Cardiac septum (tissue), 1 donor: ENCODE measurements at regions not wholly inside any gene's neighbourhood (a gene's known extent, or its start where the extent isn't known, plus 50 kb on each side); places are given as distances from the start of the nearest gene placed in this dataset.
"Not testable (repeated sequence)": the region's sequence is repeated elsewhere in the genome, so short reads cannot be mapped to it uniquely, and the experiment has no call there.

Source experiments
- DNase-seq: peaks from one replicate; pipeline ENCODE4 v3.0.0-alpha.2; 2020; ENCODE audit warnings: low spot score
- intact Hi-C: fragments of 100-400 bp; cut with DNase I; formaldehyde crosslinking; loops from one replicate; pipeline ENCODE4 v1.14.0; 2022
- donor health status: DM: no; HTN: no; CAD: no.

DNA sequence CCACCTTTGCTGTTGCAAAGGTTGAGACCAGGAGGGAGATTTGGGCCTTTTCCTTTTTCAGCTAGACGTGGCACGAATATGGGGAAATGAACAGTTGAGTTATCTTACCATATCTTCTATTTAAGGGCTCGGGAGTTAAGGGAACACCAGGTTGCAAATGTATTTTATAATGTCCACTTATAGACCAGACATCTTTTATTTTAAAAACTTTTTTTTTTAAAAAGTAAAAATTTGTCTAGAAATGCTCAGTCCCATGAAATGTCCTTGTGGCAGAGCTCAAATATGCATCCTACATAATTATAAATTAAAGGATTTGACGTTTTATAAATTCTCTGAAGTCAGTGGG lies 103.6 kb upstream of the VEPH1 start:
- no peak for DNase-seq
- intact Hi-C loops, result no loop called here

- intact Hi-C loops, result no loop called here
- no peak for DNase-seq
Observed at GRCh38 chr3:157606011-157606851, 103.0 kb upstream of the VEPH1 start.

GRCh38 chr3:157605356-157605755 lies 102.1 kb upstream of the VEPH1 start:
- intact Hi-C loops, result no loop called here
- DNase-seq, result no peak

- intact Hi-C loops, result no loop called here
- DNase-seq, result no peak
Observed at GRCh38 chr3:157602424-157602823, 99.2 kb upstream of the VEPH1 start.

DNA sequence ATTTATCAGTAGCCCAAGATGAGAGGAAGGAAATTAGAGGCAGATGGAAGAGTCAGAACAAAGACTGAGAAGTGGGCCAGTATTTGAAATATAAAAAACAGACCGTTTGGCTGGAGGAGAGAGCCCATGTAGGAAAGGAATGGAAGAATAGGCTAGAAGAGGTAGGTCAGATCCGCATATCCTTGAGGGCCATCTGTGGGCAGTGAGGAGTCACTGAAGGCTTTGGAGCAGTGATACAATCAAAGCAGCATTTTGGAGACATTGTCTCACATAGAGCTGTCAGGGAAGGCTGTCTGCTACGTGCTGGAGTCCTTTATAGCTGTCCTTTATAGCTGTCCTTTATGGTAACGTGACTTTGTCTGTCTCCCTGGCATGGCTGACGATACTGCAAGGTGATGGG lies 92.0 kb upstream of the VEPH1 start:
- no peak for DNase-seq
- intact Hi-C loops, result no loop called here

GRCh38 chr3:157594413-157594812 lies 91.2 kb upstream of the VEPH1 start:
- no peak for DNase-seq
- intact Hi-C loops, result no loop called here

- no peak for DNase-seq
- intact Hi-C loops, result no loop called here
Observed at GRCh38 chr3:157592769-157593168, 89.6 kb upstream of the VEPH1 start.

DNA sequence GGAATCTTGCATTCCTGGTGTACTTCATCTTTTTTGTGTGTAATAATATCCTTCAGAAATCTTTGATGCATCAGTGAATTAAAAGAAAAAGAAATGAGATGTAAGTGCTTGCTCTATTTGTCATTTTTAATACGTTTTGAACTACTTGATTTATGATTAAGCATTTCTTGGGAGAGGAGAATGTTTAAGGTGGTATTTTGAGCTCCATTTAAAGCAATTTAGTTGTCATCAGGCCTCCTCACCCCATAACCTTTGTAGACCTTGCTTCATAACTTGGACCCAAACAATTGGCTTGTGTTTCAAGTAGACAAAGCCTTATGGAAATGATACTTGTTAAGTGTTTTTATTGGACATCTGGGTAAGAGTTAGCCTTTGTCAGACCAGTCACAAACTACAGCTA lies 87.1 kb upstream of the VEPH1 start:
- intact Hi-C loops, result no loop called here

DNA sequence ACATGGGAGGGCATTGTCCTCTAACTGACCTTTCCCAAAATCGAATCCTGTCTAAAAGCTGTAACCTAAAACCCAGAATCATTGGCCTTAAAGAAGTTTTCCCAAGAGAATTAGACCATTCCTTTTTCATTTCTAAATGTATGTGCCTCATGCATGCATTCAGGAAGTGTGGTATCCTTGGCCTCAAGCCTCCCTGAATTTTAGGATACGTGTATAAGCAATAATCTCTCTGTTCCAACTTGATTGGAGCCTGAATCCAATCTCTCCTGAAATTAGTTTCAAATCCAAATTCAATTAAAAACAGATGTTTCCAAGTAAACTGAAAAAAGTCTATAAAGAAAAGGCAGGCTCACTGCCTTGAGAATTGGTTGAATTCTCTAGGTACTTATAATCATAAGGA lies 86.0 kb upstream of the VEPH1 start:
- no peak for DNase-seq
- intact Hi-C loops, result no loop called here

More for the DNA sequence above, 87.1 kb upstream of the VEPH1 start:
- no peak for DNase-seq

DNA sequence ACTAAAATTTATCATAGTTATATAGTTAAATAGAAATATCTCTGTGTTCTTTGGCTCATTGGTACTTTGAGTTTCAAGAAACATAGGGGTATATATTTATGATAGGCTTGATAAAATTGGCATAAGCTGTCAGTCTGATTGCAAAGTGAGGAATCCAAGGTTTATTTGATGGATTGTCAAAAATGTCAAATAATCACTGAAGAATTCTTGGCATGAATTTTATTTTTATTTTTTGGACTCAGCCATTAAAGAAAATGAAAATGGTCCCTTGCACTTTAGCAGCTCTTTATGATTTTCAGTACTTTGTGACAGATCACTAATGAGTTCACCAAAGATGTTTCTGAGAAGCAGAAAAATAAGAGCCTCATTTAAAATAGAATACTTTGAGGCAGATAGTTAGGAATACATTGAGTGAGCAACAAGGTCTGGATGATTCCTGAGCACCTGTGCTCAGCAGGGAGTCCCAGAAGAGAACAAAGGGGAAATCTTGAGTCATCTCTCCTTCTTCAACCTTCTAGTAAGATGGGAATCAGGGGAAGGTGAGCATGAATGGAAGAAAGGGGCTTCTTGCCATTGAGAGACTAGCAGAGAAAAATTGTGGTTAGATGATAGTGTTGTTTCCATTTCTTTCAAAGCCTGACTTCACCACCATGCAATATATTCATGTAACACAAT lies 85.3 kb upstream of the VEPH1 start:
- intact Hi-C loops, result no loop called here
- no peak for DNase-seq

DNA sequence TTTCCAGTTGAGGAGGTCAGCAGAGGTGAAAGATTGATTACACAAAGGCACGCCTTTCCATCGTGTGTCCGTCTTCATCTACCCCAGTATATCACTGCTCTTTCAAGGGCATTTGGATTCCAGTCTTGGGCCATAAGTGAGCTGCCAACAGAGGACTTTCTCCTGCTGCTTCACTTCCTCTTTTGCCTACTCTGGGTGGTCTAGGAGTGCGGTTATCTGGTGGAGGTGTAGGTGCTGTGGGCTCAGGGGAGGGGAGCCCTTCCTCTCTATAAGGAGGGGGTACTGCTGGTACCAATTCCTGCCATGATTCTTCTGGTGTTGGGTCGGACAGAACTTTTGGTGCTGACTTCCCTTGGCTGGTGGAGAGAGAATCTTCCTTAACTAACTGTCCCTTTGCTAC lies 83.1 kb upstream of the VEPH1 start:
- intact Hi-C loops, result no loop called here
- no peak for DNase-seq

DNA sequence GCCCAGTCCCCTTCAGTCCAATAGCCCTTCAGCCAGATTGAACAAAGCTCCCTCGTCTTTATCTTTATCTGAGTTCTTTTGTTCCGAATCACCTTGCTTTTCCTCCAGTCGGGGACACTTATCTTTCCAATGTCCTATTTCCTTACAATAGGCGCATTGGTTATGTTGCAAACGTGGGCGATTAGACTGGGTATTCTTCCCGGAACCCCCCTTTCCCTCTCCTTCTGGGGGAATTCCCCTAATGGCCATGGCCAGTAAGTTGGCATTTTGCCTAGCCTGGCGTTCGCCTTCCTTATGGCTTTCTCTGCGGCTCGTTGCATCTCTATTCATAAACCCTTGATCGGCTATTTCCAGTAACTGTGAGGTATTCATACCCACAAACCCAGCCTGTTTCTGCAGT lies 82.2 kb upstream of the VEPH1 start:
- no peak for DNase-seq
- intact Hi-C loops, result no loop called here

DNA sequence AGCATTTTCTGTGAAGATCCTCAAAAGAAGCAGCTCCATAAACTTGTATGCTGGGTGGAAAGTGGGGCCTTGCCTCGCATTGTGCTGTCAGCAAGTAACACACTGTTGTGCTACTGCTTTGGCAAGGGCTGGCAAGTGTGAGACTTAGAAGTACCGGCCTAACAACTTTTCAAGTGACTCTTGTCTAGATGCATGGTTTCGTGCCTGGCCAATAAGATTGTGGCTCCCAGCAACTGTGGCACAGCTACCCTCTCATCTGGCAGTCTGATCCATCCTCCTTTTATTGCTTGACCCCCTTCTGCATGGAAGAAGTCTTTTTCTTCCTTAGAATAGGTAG lies 79.4 kb upstream of the VEPH1 start:
- no peak for DNase-seq
- intact Hi-C loops, result no loop called here

DNA sequence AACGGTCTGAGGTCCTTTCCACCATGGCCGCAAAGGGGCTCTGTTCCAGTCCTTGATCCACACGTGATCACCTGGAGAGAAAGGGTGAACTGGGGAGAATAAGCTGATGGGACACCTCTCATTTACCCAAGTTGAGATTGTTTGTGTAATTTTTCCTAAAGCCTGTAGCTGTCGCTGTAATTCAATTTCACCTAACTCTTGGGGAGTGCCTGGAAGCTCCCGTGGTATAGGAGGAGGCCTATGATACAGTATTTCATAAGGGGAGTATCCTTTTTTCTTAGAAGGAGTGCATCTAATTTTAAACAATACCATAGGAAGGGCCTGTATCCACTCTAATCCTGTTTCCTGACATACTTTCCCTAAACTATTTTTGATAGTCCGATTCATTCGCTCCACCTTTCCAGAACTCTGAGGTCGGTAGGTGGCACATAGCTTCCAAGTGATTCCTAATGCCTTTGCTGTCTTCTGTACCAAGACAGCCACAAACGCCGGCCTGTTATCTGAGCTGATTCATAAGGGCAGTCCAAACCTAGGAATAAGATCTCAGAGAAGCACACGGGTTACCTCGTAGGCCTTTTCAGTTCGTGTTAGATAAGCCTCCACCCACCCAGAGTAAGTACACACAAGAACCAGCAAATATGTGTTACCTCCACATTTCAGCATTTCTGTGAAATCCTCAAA lies 78.9 kb upstream of the VEPH1 start:
- DNase-seq, intact Hi-C loops: not testable (repeated sequence)

DNA sequence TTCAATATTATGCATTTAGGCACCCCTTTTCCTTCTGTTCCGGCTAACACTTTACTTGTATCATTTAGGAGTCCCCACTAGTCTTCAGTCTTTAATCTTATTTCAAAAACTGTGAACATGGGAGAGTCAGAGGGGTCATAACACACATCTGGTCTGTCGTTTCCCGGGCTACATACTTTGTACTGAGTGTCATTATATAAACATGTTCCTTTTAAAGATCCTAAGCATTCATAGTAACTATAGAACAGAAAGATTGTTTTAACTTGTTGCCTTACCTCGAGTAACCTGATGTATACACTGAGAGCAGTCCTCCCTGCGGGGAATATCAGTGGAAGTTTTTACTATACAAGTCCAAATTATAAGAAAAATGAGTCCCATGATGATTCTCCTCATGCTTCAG lies 78.2 kb upstream of the VEPH1 start:
- DNase-seq, result no peak
- intact Hi-C loops, result no loop called here

- DNase-seq, result no peak
- intact Hi-C loops, result no loop called here
Observed at GRCh38 chr3:157578181-157578580, 75.0 kb upstream of the VEPH1 start.

DNA sequence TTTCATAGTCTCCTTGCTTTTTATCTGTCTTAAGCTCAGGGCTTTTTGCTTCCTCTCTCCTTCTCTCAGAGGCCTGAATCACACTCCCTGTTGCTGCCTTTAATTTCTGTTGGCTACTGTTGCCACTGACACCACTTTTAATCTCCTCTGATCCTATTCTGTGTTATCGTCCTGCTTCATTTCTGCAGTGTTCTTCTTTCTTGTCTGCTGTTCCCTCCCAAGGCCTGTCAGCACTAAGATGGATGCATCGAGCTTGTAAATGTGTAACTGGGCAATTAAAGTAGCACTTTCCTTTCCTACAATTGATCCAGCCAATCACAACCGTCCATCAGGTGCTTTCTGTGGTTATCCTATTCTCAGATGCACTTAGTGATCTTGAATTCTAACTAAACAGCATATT lies 71.3 kb upstream of the VEPH1 start:
- DNase-seq, result no peak
- intact Hi-C loops, result no loop called here

DNA sequence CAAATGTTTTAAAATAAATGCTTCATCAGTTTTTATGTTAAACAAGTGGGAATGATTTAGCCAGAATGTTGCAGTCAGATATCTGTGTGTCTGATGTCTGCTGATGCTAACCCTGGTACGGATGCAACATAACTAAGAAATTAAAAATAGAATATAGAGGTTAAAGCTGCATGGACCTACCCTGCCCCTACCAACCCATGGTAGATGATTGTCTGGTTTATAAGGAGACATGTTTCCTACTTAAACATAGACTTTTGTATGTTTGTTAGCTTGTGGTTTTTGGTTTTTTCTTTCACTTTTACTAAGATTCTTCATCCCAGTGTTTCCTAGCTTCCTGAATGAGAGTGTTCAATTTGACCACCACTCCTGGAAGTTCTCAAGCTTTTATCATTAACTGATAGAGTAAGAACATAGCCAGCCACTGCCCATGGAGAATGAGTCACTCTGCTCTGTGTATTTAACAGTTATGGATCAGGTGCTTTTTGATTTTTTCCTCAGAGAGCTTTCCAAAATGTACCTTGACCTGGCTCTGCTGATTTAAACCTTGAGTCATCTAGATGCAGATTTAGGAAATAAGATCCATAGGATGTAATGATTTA lies 70.7 kb upstream of the VEPH1 start:
- intact Hi-C loops, result loop anchor here (2.0 kb wide), 1 partner anchor 41 kb away; no protein-coding TSS in a partner anchor
- DNase-seq, result no peak

- no peak for DNase-seq
- intact Hi-C loops, result loop anchor here (2.0 kb wide), 1 partner anchor 40 kb away; no protein-coding TSS in a partner anchor
Observed at GRCh38 chr3:157573281-157573680, 70.1 kb upstream of the VEPH1 start.

- intact Hi-C loops, result loop anchor here (2.0 kb wide), 1 partner anchor 40 kb away; no protein-coding TSS in a partner anchor
- no peak for DNase-seq
Observed at GRCh38 chr3:157572559-157573270, 69.5 kb upstream of the VEPH1 start.
